Keratinocyte (primary cell): ENCODE measurements at regions not wholly inside any gene's neighbourhood (a gene's known extent, or its start where the extent isn't known, plus 50 kb on each side); places are given as distances from the start of the nearest gene placed in this dataset.

ENCODE experiments used
- DNase-seq: peaks from one replicate; pipeline ENCODE4 v3.0.0-alpha.2; 2011; ENCODE audit warnings: low read depth, missing footprints, low spot score
- FAIRE-seq: peaks from 2 replicates; lab custom pipeline; 2011; peaks lifted over from hg19 to GRCh38; lab: Jason Lieb, UNC
- H2AFZ ChIP-seq: 2 replicates; pipeline ENCODE4 v1.6.0; 2012; ENCODE audit warnings: low read length, control low read depth, inconsistent platforms; ENCODE audit not compliant: control insufficient read depth
- H3K27ac ChIP-seq: 2 replicates; pipeline ENCODE4 v1.5.1; 2011; ENCODE audit warnings: low read length; ENCODE audit not compliant: control insufficient read depth, insufficient read depth
- H3K27me3 ChIP-seq: 3 replicates; pipeline ENCODE4 v1.6.0; 2011; ENCODE audit warnings: low read length; ENCODE audit not compliant: control insufficient read depth, insufficient read depth; ENCODE audit errors: extremely low read depth
- H3K36me3 ChIP-seq, 2 experiments: 2 replicates in 1 of 2; 3 replicates in 1 of 2; pipeline ENCODE4 v1.5.1; 2011; ENCODE audit warnings: low read length in 2 of 2, mild to moderate bottlenecking in 1 of 2; ENCODE audit not compliant: control insufficient read depth in 2 of 2, insufficient read depth in 2 of 2; ENCODE audit errors: extremely low read depth in 1 of 2
- H3K4me1 ChIP-seq: 3 replicates; pipeline ENCODE4 v1.5.1; 2011; ENCODE audit warnings: low read length; ENCODE audit not compliant: control insufficient read depth, insufficient read depth; ENCODE audit errors: extremely low read depth
- H3K4me2 ChIP-seq: 3 replicates; pipeline ENCODE4 v1.6.0; 2011; ENCODE audit warnings: low read depth, low read length; ENCODE audit not compliant: control insufficient read depth, insufficient read depth; ENCODE audit errors: extremely low read depth
- H3K4me3 ChIP-seq, 3 experiments: fragments of 200-600 bp in 1 of 3; sonication (generic) in 1 of 3; 2 replicates in 2 of 3; 3 replicates in 1 of 3; pipeline ENCODE4 v1.5.1; 2011 to 2016; ENCODE audit warnings: low read length in 3 of 3, mild to moderate bottlenecking in 3 of 3, control low read depth in 2 of 3, inconsistent platforms in 1 of 3, low read depth in 1 of 3, mixed read lengths in 1 of 3, mixed run types in 1 of 3, moderate library complexity in 1 of 3; ENCODE audit not compliant: control insufficient read depth in 2 of 3, insufficient read depth in 2 of 3; ENCODE audit errors: extremely low read depth in 1 of 3
- H3K79me2 ChIP-seq: 2 replicates; pipeline ENCODE4 v1.6.0; 2012; ENCODE audit warnings: low read length; ENCODE audit not compliant: control insufficient read depth, insufficient read depth
- H3K9ac ChIP-seq: 3 replicates; pipeline ENCODE4 v1.6.0; 2011; ENCODE audit warnings: low read length; ENCODE audit not compliant: control insufficient read depth, insufficient read depth; ENCODE audit errors: extremely low read depth
- H3K9me1 ChIP-seq: 3 replicates; pipeline ENCODE4 v1.6.0; 2011; ENCODE audit warnings: low read length; ENCODE audit not compliant: control insufficient read depth, insufficient read depth; ENCODE audit errors: extremely low read depth
- H3K9me3 ChIP-seq: 2 replicates; pipeline ENCODE4 v1.5.1; 2012; ENCODE audit warnings: low read depth, low read length; ENCODE audit not compliant: control insufficient read depth
- H4K20me1 ChIP-seq: 3 replicates; pipeline ENCODE4 v1.6.0; 2011; ENCODE audit warnings: low read length; ENCODE audit not compliant: control insufficient read depth, insufficient read depth; ENCODE audit errors: extremely low read depth
- EZH2 ChIP-seq: IDR thresholded peaks from one replicate; pipeline ENCODE4 v1.6.1; 2012; ENCODE audit warnings: inconsistent platforms, mild to moderate bottlenecking, low read length, moderate library complexity
- dilution Hi-C: fragments of 300-500 bp; cut with MboI; formaldehyde crosslinking; loops from one replicate; pipeline ENCODE4 v1.7.0; 2020; ENCODE audit warnings: low sequenced_read_pairs; ENCODE audit not compliant: extremely low pct_ligation_motif_present
- TF ChIP-seq, protein P1 (sequence below), 3 experiments: IDR thresholded peaks in 1 of 3; conservative IDR thresholded peaks in 1 of 3; optimal IDR thresholded peaks in 1 of 3; 2 replicates in 2 of 3; 3 replicates in 1 of 3; pipeline versions ENCODE3 to v1.5.1; 2011; ENCODE audit warnings: low read length in 3 of 3, mild to moderate bottlenecking in 3 of 3, moderate library complexity in 2 of 3, control low read depth in 1 of 3, inconsistent platforms in 1 of 3; ENCODE audit not compliant: insufficient read depth in 2 of 3; ENCODE audit errors: extremely low read depth in 1 of 3

DNA sequence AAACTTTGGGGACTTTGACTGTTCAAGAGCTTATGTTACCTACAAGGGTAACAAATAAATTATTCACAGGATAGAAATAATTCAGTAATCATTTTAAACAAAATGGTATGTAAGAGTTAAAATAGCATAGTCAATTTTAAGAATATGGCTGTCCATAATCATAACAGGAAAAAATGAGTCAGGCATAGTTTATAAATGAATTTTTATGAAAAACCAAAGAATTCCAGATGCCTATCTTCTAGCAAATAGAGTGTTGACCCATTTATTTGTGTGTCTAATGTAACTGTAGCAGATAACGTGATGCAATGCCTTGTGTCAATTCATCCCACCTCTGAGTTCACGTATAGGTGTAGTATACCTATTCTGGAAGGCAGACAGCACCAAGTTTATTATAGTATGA, 169.7 kb upstream of the CDH9 start:
- no peak overlapping the region for H2AFZ ChIP-seq
- DNase-seq = no peak
- dilution Hi-C loops = no loop called here
- no peaks in the 10 kb centered on the region for H3K79me2 ChIP-seq
- no peak overlapping the region for H3K9ac ChIP-seq
- no peak for FAIRE-seq
- no peaks in the 10 kb centered on the region for H3K36me3 ChIP-seq
- TF ChIP-seq, protein P1, sequence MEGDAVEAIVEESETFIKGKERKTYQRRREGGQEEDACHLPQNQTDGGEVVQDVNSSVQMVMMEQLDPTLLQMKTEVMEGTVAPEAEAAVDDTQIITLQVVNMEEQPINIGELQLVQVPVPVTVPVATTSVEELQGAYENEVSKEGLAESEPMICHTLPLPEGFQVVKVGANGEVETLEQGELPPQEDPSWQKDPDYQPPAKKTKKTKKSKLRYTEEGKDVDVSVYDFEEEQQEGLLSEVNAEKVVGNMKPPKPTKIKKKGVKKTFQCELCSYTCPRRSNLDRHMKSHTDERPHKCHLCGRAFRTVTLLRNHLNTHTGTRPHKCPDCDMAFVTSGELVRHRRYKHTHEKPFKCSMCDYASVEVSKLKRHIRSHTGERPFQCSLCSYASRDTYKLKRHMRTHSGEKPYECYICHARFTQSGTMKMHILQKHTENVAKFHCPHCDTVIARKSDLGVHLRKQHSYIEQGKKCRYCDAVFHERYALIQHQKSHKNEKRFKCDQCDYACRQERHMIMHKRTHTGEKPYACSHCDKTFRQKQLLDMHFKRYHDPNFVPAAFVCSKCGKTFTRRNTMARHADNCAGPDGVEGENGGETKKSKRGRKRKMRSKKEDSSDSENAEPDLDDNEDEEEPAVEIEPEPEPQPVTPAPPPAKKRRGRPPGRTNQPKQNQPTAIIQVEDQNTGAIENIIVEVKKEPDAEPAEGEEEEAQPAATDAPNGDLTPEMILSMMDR (optimal IDR thresholded peaks at IDR 0.05 in 1 of 3, IDR thresholded peaks at IDR 0.05 in 1 of 3, conservative IDR thresholded peaks at IDR 0.05 in 1 of 3; ENCODE audit: extremely low read depth in 1 of 3, insufficient read depth in 2 of 3, low read length in 3 of 3) = no peak
- TF ChIP-seq EZH2 = no peak
- no peaks in the 10 kb centered on the region for H3K9me1 ChIP-seq
- no peaks in the 10 kb centered on the region for H3K4me1 ChIP-seq
- no peaks in the 10 kb centered on the region for H3K27me3 ChIP-seq
- no peaks in the 10 kb centered on the region for H3K9me3 ChIP-seq
- H4K20me1 ChIP-seq = no peaks in the 10 kb centered on the region
- no peak overlapping the region for H3K4me3 ChIP-seq
- H3K4me2 ChIP-seq = no peak overlapping the region
- no peak overlapping the region for H3K27ac ChIP-seq

DNA sequence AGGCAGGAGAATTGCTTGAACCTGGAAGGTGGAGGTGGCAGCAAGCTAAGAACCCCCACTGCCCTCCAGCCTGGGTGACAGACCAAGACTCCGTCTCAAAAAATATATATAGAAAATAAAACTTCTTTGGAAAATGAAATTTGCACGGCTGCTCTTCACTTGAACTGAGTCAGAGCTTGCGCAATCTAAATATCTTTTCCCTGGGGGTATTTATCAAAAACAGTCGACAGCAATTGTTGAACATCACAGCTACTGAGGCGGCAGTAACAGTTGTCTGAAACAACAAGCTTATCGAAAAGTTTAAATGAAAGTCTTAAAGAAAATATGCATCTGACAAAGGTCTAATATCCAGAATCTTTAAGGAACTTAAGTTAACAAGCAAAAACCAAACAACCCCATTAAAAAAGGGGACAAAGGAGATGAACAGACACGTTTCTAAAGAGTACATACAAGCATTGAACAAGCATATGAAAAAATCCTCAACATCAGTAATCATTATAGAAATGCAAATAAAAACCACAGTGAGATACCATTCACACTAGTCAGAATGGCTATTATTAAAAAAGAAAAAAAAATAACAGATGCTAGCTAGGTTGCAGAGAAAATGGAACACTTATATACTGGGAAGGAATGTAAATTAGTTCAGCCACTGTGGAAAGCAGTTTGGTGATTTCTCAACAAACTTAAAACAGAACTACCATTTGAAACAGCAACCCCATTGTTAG, 153.6 kb upstream of the CDH9 start:
- no peaks in the 10 kb centered on the region for H3K36me3 ChIP-seq
- H3K79me2 ChIP-seq = no peaks in the 10 kb centered on the region
- H2AFZ ChIP-seq = no peak overlapping the region
- H3K27me3 ChIP-seq = no peaks in the 10 kb centered on the region
- no peak for FAIRE-seq
- H3K9me1 ChIP-seq = no peaks in the 10 kb centered on the region
- H3K9me3 ChIP-seq = no peaks in the 10 kb centered on the region
- no peak overlapping the region for H3K27ac ChIP-seq
- TF ChIP-seq EZH2 = no peak
- TF ChIP-seq, protein P1 (optimal IDR thresholded peaks at IDR 0.05 in 1 of 3, IDR thresholded peaks at IDR 0.05 in 1 of 3, conservative IDR thresholded peaks at IDR 0.05 in 1 of 3; ENCODE audit: extremely low read depth in 1 of 3, insufficient read depth in 2 of 3, low read length in 3 of 3) = no peak
- no peak overlapping the region for H3K4me2 ChIP-seq
- no peak for DNase-seq
- H3K4me1 ChIP-seq = no peaks in the 10 kb centered on the region
- H3K9ac ChIP-seq = no peak overlapping the region
- H3K4me3 ChIP-seq = no peak overlapping the region
- no peaks in the 10 kb centered on the region for H4K20me1 ChIP-seq
- dilution Hi-C loops = no loop called here
